Adrenal gland (tissue), 5 donors: ENCODE measurements at regions not wholly inside any gene's neighbourhood (a gene's known extent, or its start where the extent isn't known, plus 50 kb on each side); places are given as distances from the start of the nearest gene placed in this dataset.

Source experiments
- CTCF ChIP-seq, 6 experiments: fragments of 450-650 bp in 4 of 6; fragments of 200-600 bp in 2 of 6; sonication (generic) in 1 of 6; IDR thresholded peaks; 1 replicate in 5 of 6; 2 replicates in 1 of 6; pipeline versions ENCODE4 v1.5.1 to v1.8.0; 2016 to 2021; ENCODE audit warnings: antibody characterized with exemption in 6 of 6, mild to moderate bottlenecking in 2 of 6, moderate library complexity in 1 of 6
- POLR2A ChIP-seq, 2 donors: fragments of 450-650 bp; IDR thresholded peaks; one replicate each; pipeline ENCODE4 v1.6.1; 2017; ENCODE audit warnings: antibody characterized with exemption in 2 of 2, mild to moderate bottlenecking in 2 of 2, moderate library complexity in 1 of 2
- donor health status: DM: no; HTN: no; CAD: no.

- no peak for TF ChIP-seq POLR2A (IDR thresholded peaks at IDR 0.05)
- TF ChIP-seq CTCF (IDR thresholded peaks at IDR 0.05): no peak
Observed at GRCh38 chr21:22192766-22193165, 1194.6 kb downstream of the NCAM2 start.
